ENCODE measurements at regions not wholly inside any gene's neighbourhood (a gene's known extent, or its start where the extent isn't known, plus 50 kb on each side); places are given as distances from the start of the nearest gene placed in this dataset.

- no peak for TF ChIP-seq CTCF (IDR thresholded peaks at IDR 0.05; ENCODE audit: insufficient read depth, low read length, poor library complexity, severe bottlenecking)
- no peak for TF ChIP-seq EZH2phosphoT487 (conservative IDR thresholded peaks at IDR 0.05; ENCODE audit: low read length)
Observed at GRCh38 chr6:150711584-150712504, 112.2 kb downstream of the PLEKHG1 start.

Measured in SU-DHL-6 (cell line).